K562 (cell line): ENCODE measurements at regions not wholly inside any gene's neighbourhood (a gene's known extent, or its start where the extent isn't known, plus 50 kb on each side); places are given as distances from the start of the nearest gene placed in this dataset.

Source experiments
- ATAC-seq: fragments of 200-7000 bp; cut with Tn5 transposase; 3 replicates; pipeline ENCODE4 v1.9.1; 2020; ENCODE audit warnings: moderate library complexity
- BruUV-seq: library from RNA; stranded (reverse); fragments of 400-500 nt; replicated peaks from 2 replicates; lab custom pipeline; 2021; lab: Mats Ljungman, UMichigan
- CTCF ChIA-PET: fragments of 300-600 bp; formaldehyde crosslinking; extraction: SDS; loops from one replicate; lab custom pipeline; 2021; ENCODE audit warnings: low intra/inter-chr PET ratio; lab: Yijun Ruan, JAX
- POLR2A ChIA-PET: fragments of 300-600, 350-650 bp; sonication (Branson Sonifier 250); formaldehyde crosslinking; extraction: SDS; loops from one replicate; lab custom pipeline; 2021; ENCODE audit warnings: antibody characterized with exemption, inconsistent platforms; lab: Yijun Ruan, JAX
- DNase-seq, 4 experiments: peaks; one replicate each; pipeline versions ENCODE4 v3.0.0 to v3.0.0-alpha.2; 2011 to 2018; ENCODE audit warnings: low spot score in 3 of 4, mixed read lengths in 3 of 4; ENCODE audit errors: extremely low read depth in 1 of 4
- FAIRE-seq: peaks from 2 replicates; lab custom pipeline; 2011; peaks lifted over from hg19 to GRCh38; lab: Jason Lieb, UNC
- H2AFZ ChIP-seq: 2 replicates; pipeline ENCODE4 v1.6.0; 2011; ENCODE audit warnings: low read depth, low read length, control low read depth, inconsistent platforms
- H3K27ac ChIP-seq: fragments of 200-600 bp; 3 replicates; pipeline ENCODE4 v1.8.0; 2011; ENCODE audit warnings: low read depth, mild to moderate bottlenecking, control low read depth, inconsistent platforms, low read length, moderate library complexity, mixed read lengths; ENCODE audit errors: extremely low read depth
- H3K27me3 ChIP-seq, 2 experiments: fragments of 300-600 bp in 1 of 2; 2 replicates in 1 of 2; 3 replicates in 1 of 2; pipeline versions ENCODE4 v1.6.0 to v1.8.0; 2011; ENCODE audit warnings: inconsistent platforms in 2 of 2, low read length in 2 of 2, mild to moderate bottlenecking in 1 of 2, mixed read lengths in 1 of 2, moderate library complexity in 1 of 2; ENCODE audit not compliant: control insufficient read depth in 2 of 2, insufficient read depth in 2 of 2
- H3K36me3 ChIP-seq: fragments of 300-600 bp; 3 replicates; pipeline ENCODE4 v1.8.0; 2011; ENCODE audit warnings: mild to moderate bottlenecking, low read length, inconsistent platforms; ENCODE audit not compliant: control insufficient read depth, insufficient read depth
- H3K4me1 ChIP-seq, 2 experiments: fragments of 200-600 bp in 1 of 2; replicated peaks in 1 of 2; 2 replicates in 1 of 2; 3 replicates in 1 of 2; pipeline versions ENCODE4 v1.5.1 to v1.8.0; 2011; ENCODE audit warnings: inconsistent platforms in 2 of 2, low read length in 2 of 2, mild to moderate bottlenecking in 1 of 2, mixed read lengths in 1 of 2, moderate library complexity in 1 of 2; ENCODE audit not compliant: control insufficient read depth in 2 of 2, insufficient read depth in 2 of 2
- H3K4me2 ChIP-seq: 2 replicates; pipeline ENCODE4 v1.6.1; 2011; ENCODE audit warnings: low read length, control low read depth, inconsistent platforms, mixed read lengths; ENCODE audit not compliant: insufficient read depth
- H3K4me3 ChIP-seq: fragments of 200-600 bp; sonication (generic), shearing (Covaris generic); 2 replicates; pipeline ENCODE4 v1.5.1; 2016; ENCODE audit warnings: control low read depth, inconsistent platforms
- H3K79me2 ChIP-seq: fragments of 200-600 bp; 3 replicates; pipeline ENCODE4 v1.8.0; 2011; ENCODE audit warnings: low read length, inconsistent platforms; ENCODE audit not compliant: control insufficient read depth, insufficient read depth
- H3K9ac ChIP-seq, 2 experiments: 2 replicates each; pipeline versions ENCODE4 v1.6.0 to v1.6.1; 2011; ENCODE audit warnings: low read depth in 2 of 2, low read length in 2 of 2, control low read depth in 1 of 2, inconsistent platforms in 1 of 2, mild to moderate bottlenecking in 1 of 2, mixed read lengths in 1 of 2; ENCODE audit not compliant: insufficient read depth in 1 of 2
- H3K9me1 ChIP-seq: one replicate; pipeline ENCODE4 v1.6.0; 2011; ENCODE audit warnings: inconsistent platforms, mild to moderate bottlenecking, low read length, moderate library complexity; ENCODE audit not compliant: control insufficient read depth, insufficient read depth
- H3K9me3 ChIP-seq: replicated peaks from 2 replicates; pipeline ENCODE4 v1.5.1; 2011; ENCODE audit warnings: low read depth, low read length, inconsistent platforms; ENCODE audit not compliant: control insufficient read depth, insufficient read depth
- H4K20me1 ChIP-seq: replicated peaks from 2 replicates; pipeline ENCODE4 v1.6.1; 2011; ENCODE audit warnings: low read length, inconsistent platforms, mixed read lengths; ENCODE audit not compliant: control insufficient read depth, insufficient read depth
- ARHGAP35 ChIP-seq: fragments of 450-650 bp; IDR thresholded peaks from 2 replicates; pipeline ENCODE4 v1.6.1; 2018; ENCODE audit not compliant: partially characterized antibody
- CBX3 ChIP-seq, 2 experiments: IDR thresholded peaks; 1 replicate in 1 of 2; 2 replicates in 1 of 2; pipeline ENCODE4 v1.6.1; 2012; ENCODE audit warnings: inconsistent platforms in 2 of 2, low read length in 2 of 2, borderline replicate concordance in 1 of 2, control low read depth in 1 of 2
- CREB1 ChIP-seq, 2 experiments: sonication (generic) in 1 of 2; formaldehyde crosslinking in 1 of 2; IDR thresholded peaks; 2 replicates each; pipeline versions ENCODE4 v1.6.1 to v1.8.0; 2012 to 2022; ENCODE audit warnings: inconsistent platforms in 1 of 2, mild to moderate bottlenecking in 1 of 2, missing genetic modification reagents in 1 of 2, moderate library complexity in 1 of 2
- E2F5 ChIP-seq: sonication (generic); formaldehyde crosslinking; IDR thresholded peaks from 2 replicates; pipeline ENCODE4 v1.8.0; 2022; ENCODE audit warnings: mild to moderate bottlenecking, missing genetic modification reagents
- GABPB1 ChIP-seq: sonication (generic); formaldehyde crosslinking; IDR thresholded peaks from 2 replicates; pipeline ENCODE4 v1.8.0; 2022; ENCODE audit warnings: mild to moderate bottlenecking, missing genetic modification reagents
- HBP1 ChIP-seq: fragments of 450-650 bp; formaldehyde crosslinking; IDR thresholded peaks from 2 replicates; pipeline ENCODE4 v1.4.0; 2022; ENCODE audit warnings: missing genetic modification characterization
- HIVEP1 ChIP-seq: fragments of 250-450 bp; sonication (Bioruptor Pico); IDR thresholded peaks from 2 replicates; pipeline ENCODE4 v1.4.0; 2020; ENCODE audit warnings: mild to moderate bottlenecking
- IFI16 ChIP-seq: fragments of 250-450 bp; sonication (Bioruptor Pico); IDR thresholded peaks from 2 replicates; pipeline ENCODE4 v2.1.2; 2022; ENCODE audit warnings: mild to moderate bottlenecking, inconsistent platforms
- KLF13 ChIP-seq: fragments of 450-650 bp; IDR thresholded peaks from 2 replicates; pipeline ENCODE4 v1.6.1; 2016; ENCODE audit warnings: missing genetic modification characterization, low read depth, mild to moderate bottlenecking, missing compliant biosample characterization, moderate library complexity, borderline replicate concordance
- NBN ChIP-seq: fragments of 450-650 bp; IDR thresholded peaks from 2 replicates; pipeline ENCODE4 v1.6.1; 2016; ENCODE audit warnings: low read depth, mild to moderate bottlenecking
- PHF20 ChIP-seq: fragments of 450-650 bp; IDR thresholded peaks from 2 replicates; pipeline ENCODE4 v1.6.1; 2018; ENCODE audit not compliant: partially characterized antibody
- SMAD2 ChIP-seq: fragments of 150-350 bp; IDR thresholded peaks from 2 replicates; pipeline ENCODE4 v1.6.1; 2014; ENCODE audit warnings: low read depth, mild to moderate bottlenecking, low read length
- SP1 ChIP-seq: sonication (generic); formaldehyde crosslinking; IDR thresholded peaks from 2 replicates; pipeline ENCODE4 v1.8.1; 2022; ENCODE audit warnings: mild to moderate bottlenecking, missing genetic modification reagents
- ZNF124 ChIP-seq: sonication (generic); formaldehyde crosslinking; IDR thresholded peaks from 2 replicates; pipeline ENCODE4 v1.8.1; 2022; ENCODE audit warnings: missing genetic modification reagents
- ZNF507 ChIP-seq: conservative IDR thresholded peaks from 2 replicates; pipeline ENCODE4 v1.6.1; 2017; ENCODE audit warnings: missing genetic modification characterization, missing compliant biosample characterization
- ZNF830 ChIP-seq: fragments of 250-450 bp; sonication (Bioruptor Pico); IDR thresholded peaks from 2 replicates; pipeline ENCODE4 v1.5.0; 2021; ENCODE audit warnings: mild to moderate bottlenecking
- WGBS: fragments of 100-300 bp; shearing (Covaris generic); methylation state at CpG from one replicate; pipeline ENCODE4 v1.1.6; 2016; ENCODE audit warnings: low coverage, mixed read lengths; ENCODE audit not compliant: insufficient coverage; ENCODE audit errors: missing lambda C conversion rate; 5-methylcytosine and 5-hydroxymethylcytosine counted together
- in situ Hi-C: fragments of 300-500 bp; cut with MboI; formaldehyde crosslinking; loops from 4 replicates; pipeline ENCODE4 v1.15.0; 2018; ENCODE audit warnings: inconsistent platforms, mixed read lengths
- intact Hi-C: fragments of 100-400 bp; cut with micrococcal nuclease; formaldehyde crosslinking; loops from 2 replicates; pipeline ENCODE4 v1.14.2; 2022
- TF ChIP-seq, protein P1 (sequence below): sonication (generic); formaldehyde crosslinking; IDR thresholded peaks from 2 replicates; pipeline ENCODE4 v1.8.1; 2023; ENCODE audit warnings: mild to moderate bottlenecking, missing genetic modification reagents

DNA sequence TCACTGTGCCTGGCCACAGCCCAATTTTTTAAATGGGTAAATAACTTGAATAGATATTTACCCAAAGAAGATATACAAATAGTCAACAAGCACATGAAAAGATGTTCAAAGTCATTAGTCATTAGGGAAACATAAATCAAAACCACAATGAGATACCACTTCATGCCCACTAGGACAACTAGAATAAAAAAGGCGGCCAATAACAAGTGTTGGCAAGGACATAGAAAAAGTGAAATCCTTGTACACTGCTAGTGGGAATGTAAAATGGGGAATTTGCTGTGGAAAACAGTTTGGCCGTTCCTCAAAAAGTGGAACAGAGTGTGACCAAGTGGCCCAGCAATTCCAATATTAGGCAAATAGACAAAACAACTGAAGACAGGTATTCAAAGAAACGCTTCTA, 270.1 kb downstream of the TFCP2L1 start:
- in situ Hi-C loops: no loop called here
- Histone ChIP-seq H3K36me3 (no peaks in the 10 kb centered on the region), H3K9ac (no peak overlapping the region), H2AFZ (no peak overlapping the region), H3K4me1 (peaks cover 0 to 11% of the 10 kb centered on the region in 2 experiments; a peak in 2 of 5 replicates), H4K20me1 (no peaks in the 10 kb centered on the region), H3K4me3 (no peak overlapping the region), H3K27ac (no peak overlapping the region), H3K79me2 (no peaks in the 10 kb centered on the region), H3K4me2 (no peak overlapping the region), H3K9me3 (no peaks in the 10 kb centered on the region), H3K27me3 (peaks cover 0 to 27% of the 10 kb centered on the region in 2 experiments; a peak in 2 of 5 replicates)
- no peak for ATAC-seq
- no peak for DNase-seq
- no TSS peak for BruUV-seq
- ChIA-PET POLR2A (interaction anchor here (0.6 kb wide), 1 partner anchor 9 kb away, joined by 3 read pairs; no protein-coding TSS in a partner anchor), CTCF (no interaction called here)
- FAIRE-seq: no peak
- 7% methylated on average over 3 of the region's 3 CpGs for WGBS
- no peak for TF ChIP-seq HBP1 (CRISPR knock-in tag)
- TF ChIP-seq E2F5 (CRISPR knock-in tag): no peak
- no peak for TF ChIP-seq ZNF124 (CRISPR knock-in tag)
- TF ChIP-seq IFI16 (CRISPR knock-in tag): no peak
- TF ChIP-seq ARHGAP35: no peak
- TF ChIP-seq HIVEP1 (CRISPR knock-in tag): no peak
- TF ChIP-seq PHF20: no peak
- TF ChIP-seq NBN: no peak
- TF ChIP-seq SMAD2: no peak
- TF ChIP-seq ZNF830 (CRISPR knock-in tag): no peak
- TF ChIP-seq CBX3 (IDR thresholded peaks at IDR 0.05; ENCODE audit: borderline replicate concordance in 1 of 2, low read length in 2 of 2): no peak
- TF ChIP-seq ZNF507 (tag): no peak
- TF ChIP-seq SP1 (CRISPR knock-in tag): no peak
- TF ChIP-seq KLF13 (tag): no peak
- TF ChIP-seq, protein P1, sequence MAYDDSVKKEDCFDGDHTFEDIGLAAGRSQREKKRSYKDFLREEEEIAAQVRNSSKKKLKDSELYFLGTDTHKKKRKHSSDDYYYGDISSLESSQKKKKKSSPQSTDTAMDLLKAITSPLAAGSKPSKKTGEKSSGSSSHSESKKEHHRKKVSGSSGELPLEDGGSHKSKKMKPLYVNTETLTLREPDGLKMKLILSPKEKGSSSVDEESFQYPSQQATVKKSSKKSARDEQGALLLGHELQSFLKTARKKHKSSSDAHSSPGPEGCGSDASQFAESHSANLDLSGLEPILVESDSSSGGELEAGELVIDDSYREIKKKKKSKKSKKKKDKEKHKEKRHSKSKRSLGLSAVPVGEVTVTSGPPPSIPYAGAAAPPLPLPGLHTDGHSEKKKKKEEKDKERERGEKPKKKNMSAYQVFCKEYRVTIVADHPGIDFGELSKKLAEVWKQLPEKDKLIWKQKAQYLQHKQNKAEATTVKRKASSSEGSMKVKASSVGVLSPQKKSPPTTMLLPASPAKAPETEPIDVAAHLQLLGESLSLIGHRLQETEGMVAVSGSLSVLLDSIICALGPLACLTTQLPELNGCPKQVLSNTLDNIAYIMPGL (CRISPR knock-in tag): no peak
- no peak for TF ChIP-seq CREB1 (IDR thresholded peaks at IDR 0.05)
- TF ChIP-seq CREB1 (CRISPR knock-in tag; IDR thresholded peaks at IDR 0.05): no peak
- no peak for TF ChIP-seq GABPB1 (CRISPR knock-in tag)
- TF ChIP-seq, all 486 proteins: peak for 0
- no peaks in the 10 kb centered on the region for H3K9me1 ChIP-seq
- intact Hi-C loops: no loop called here
